ENCODE measurements at regions not wholly inside any gene's neighbourhood (a gene's known extent, or its start where the extent isn't known, plus 50 kb on each side); places are given as distances from the start of the nearest gene placed in this dataset.

DNA sequence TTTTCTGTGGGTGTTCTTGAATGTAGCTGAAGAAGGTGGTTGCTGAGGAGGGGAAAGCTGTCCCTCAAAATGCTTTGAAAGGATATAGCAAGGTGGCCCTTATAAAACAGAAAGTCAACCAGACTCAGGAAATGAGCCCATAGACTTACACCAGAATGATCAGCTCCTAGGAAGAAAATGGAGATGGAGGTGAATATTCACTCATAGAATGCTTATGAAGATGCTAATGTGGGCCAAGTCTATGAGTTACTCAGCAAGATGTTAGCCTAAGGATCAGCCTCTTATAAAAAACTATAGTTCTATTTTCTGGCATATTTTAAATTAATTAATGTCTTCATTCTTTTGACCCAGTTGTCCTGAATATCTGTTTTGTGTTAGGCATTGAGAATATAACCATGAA lies 1054.0 kb downstream of the AGBL1 start:
- H2AFZ ChIP-seq (ENCODE audit: low read length), result no peak overlapping the region
- no peaks in the 10 kb centered on the region for H3K4me1 ChIP-seq (ENCODE audit: insufficient read depth, low read length)
- H3K4me2 ChIP-seq (ENCODE audit: insufficient read depth, low read length), result no peak overlapping the region
- H4K20me1 ChIP-seq (ENCODE audit: insufficient read depth, low read length), result no peaks in the 10 kb centered on the region
- TF ChIP-seq, protein P1, sequence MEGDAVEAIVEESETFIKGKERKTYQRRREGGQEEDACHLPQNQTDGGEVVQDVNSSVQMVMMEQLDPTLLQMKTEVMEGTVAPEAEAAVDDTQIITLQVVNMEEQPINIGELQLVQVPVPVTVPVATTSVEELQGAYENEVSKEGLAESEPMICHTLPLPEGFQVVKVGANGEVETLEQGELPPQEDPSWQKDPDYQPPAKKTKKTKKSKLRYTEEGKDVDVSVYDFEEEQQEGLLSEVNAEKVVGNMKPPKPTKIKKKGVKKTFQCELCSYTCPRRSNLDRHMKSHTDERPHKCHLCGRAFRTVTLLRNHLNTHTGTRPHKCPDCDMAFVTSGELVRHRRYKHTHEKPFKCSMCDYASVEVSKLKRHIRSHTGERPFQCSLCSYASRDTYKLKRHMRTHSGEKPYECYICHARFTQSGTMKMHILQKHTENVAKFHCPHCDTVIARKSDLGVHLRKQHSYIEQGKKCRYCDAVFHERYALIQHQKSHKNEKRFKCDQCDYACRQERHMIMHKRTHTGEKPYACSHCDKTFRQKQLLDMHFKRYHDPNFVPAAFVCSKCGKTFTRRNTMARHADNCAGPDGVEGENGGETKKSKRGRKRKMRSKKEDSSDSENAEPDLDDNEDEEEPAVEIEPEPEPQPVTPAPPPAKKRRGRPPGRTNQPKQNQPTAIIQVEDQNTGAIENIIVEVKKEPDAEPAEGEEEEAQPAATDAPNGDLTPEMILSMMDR (IDR thresholded peaks at IDR 0.05; ENCODE audit: extremely low read depth, low read depth, low read length), result no peak
- H3K27me3 ChIP-seq (ENCODE audit: insufficient read depth, low read length), result no peaks in the 10 kb centered on the region
- no peak overlapping the region for H3K4me3 ChIP-seq (ENCODE audit: insufficient read depth, low read length)
- no peak for DNase-seq (ENCODE audit: insufficient read length, low spot score, missing footprints)
- no peaks in the 10 kb centered on the region for H3K36me3 ChIP-seq (ENCODE audit: insufficient read depth, low read length)
- no peaks in the 10 kb centered on the region for H3K79me2 ChIP-seq (ENCODE audit: insufficient read depth, low read length)
- H3K27ac ChIP-seq (ENCODE audit: low read depth, low read length), result no peak overlapping the region
- no peaks in the 10 kb centered on the region for H3K9me3 ChIP-seq (ENCODE audit: low read depth, low read length)

DNA sequence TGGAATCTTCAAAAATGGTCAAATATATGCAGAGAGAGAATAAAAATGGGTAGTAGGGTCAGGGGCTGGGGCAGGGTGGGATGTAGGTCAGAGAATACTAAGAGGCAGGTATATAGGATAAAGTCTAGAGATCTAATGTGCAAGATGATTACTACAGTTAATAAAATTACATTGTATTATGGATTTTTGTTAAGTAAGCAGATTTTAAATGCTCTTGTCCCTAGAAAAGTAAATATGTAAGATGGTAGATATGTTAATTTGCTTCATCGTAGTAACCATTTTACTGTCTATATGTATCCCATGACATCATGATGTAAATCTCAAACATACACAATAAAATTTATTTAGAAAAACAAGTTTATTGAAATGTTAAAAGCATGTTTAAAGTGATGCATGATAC lies 1051.4 kb downstream of the AGBL1 start:
- Histone ChIP-seq H3K4me1 (ENCODE audit: insufficient read depth, low read length) (no peaks in the 10 kb centered on the region), H3K27ac (ENCODE audit: low read depth, low read length) (no peak overlapping the region), H4K20me1 (ENCODE audit: insufficient read depth, low read length) (no peaks in the 10 kb centered on the region), H3K4me2 (ENCODE audit: insufficient read depth, low read length) (no peak overlapping the region), H3K4me3 (ENCODE audit: insufficient read depth, low read length) (no peak overlapping the region), H3K9me3 (ENCODE audit: low read depth, low read length) (no peaks in the 10 kb centered on the region), H3K79me2 (ENCODE audit: insufficient read depth, low read length) (no peaks in the 10 kb centered on the region), H3K27me3 (ENCODE audit: insufficient read depth, low read length) (no peaks in the 10 kb centered on the region), H3K36me3 (ENCODE audit: insufficient read depth, low read length) (no peaks in the 10 kb centered on the region), H2AFZ (ENCODE audit: low read length) (no peak overlapping the region)
- DNase-seq (ENCODE audit: insufficient read length, low spot score, missing footprints), result no peak
- TF ChIP-seq, protein P1 (IDR thresholded peaks at IDR 0.05; ENCODE audit: extremely low read depth, low read depth, low read length), result no peak

GRCh38 chr15:87129916-87130315 lies 1050.2 kb downstream of the AGBL1 start:
- Histone ChIP-seq H3K4me1 (ENCODE audit: insufficient read depth, low read length) (no peaks in the 10 kb centered on the region), H2AFZ (ENCODE audit: low read length) (no peak overlapping the region), H3K9me3 (ENCODE audit: low read depth, low read length) (no peaks in the 10 kb centered on the region), H4K20me1 (ENCODE audit: insufficient read depth, low read length) (no peaks in the 10 kb centered on the region), H3K4me2 (ENCODE audit: insufficient read depth, low read length) (no peak overlapping the region), H3K36me3 (ENCODE audit: insufficient read depth, low read length) (no peaks in the 10 kb centered on the region), H3K79me2 (ENCODE audit: insufficient read depth, low read length) (no peaks in the 10 kb centered on the region), H3K27me3 (ENCODE audit: insufficient read depth, low read length) (no peaks in the 10 kb centered on the region), H3K27ac (ENCODE audit: low read depth, low read length) (no peak overlapping the region), H3K4me3 (ENCODE audit: insufficient read depth, low read length) (no peak overlapping the region)
- TF ChIP-seq, protein P1 (IDR thresholded peaks at IDR 0.05; ENCODE audit: extremely low read depth, low read depth, low read length), result no peak
- DNase-seq (ENCODE audit: insufficient read length, low spot score, missing footprints), result no peak

GRCh38 chr15:87123676-87124382 lies 1044.2 kb downstream of the AGBL1 start:
- no peaks in the 10 kb centered on the region for H4K20me1 ChIP-seq (ENCODE audit: insufficient read depth, low read length)
- H3K36me3 ChIP-seq (ENCODE audit: insufficient read depth, low read length), result no peaks in the 10 kb centered on the region
- TF ChIP-seq, protein P1 (IDR thresholded peaks at IDR 0.05; ENCODE audit: extremely low read depth, low read depth, low read length), result no peak

More at GRCh38 chr15:87123676-87124382, 1044.2 kb downstream of the AGBL1 start:
- Histone ChIP-seq H3K4me1 (ENCODE audit: insufficient read depth, low read length) (no peaks in the 10 kb centered on the region), H3K27me3 (ENCODE audit: insufficient read depth, low read length) (no peaks in the 10 kb centered on the region), H3K4me2 (ENCODE audit: insufficient read depth, low read length) (no peak overlapping the region), H3K79me2 (ENCODE audit: insufficient read depth, low read length) (no peaks in the 10 kb centered on the region), H3K27ac (ENCODE audit: low read depth, low read length) (no peak overlapping the region), H3K4me3 (ENCODE audit: insufficient read depth, low read length) (no peak overlapping the region), H3K9me3 (ENCODE audit: low read depth, low read length) (no peaks in the 10 kb centered on the region), H2AFZ (ENCODE audit: low read length) (no peak overlapping the region)
- no peak for DNase-seq (ENCODE audit: insufficient read length, low spot score, missing footprints)

Data from osteoblast (primary cell).